Mammary epithelial cell (primary cell): ENCODE measurements at regions not wholly inside any gene's neighbourhood (a gene's known extent, or its start where the extent isn't known, plus 50 kb on each side); places are given as distances from the start of the nearest gene placed in this dataset.

ENCODE experiments used
- EZH2 ChIP-seq: IDR thresholded peaks from 2 replicates; pipeline ENCODE4 v1.6.1; 2012; ENCODE audit warnings: low read length, inconsistent platforms, borderline replicate concordance
- TF ChIP-seq, protein P1 (sequence below), 2 donors: IDR thresholded peaks in 1 of 2; conservative IDR thresholded peaks in 1 of 2; 2 replicates each; pipeline ENCODE4 v1.5.1; 2011 to 2012; ENCODE audit warnings: inconsistent platforms in 2 of 2, low read length in 2 of 2, mild to moderate bottlenecking in 2 of 2, control low read depth in 1 of 2, low read depth in 1 of 2; ENCODE audit not compliant: insufficient read depth in 1 of 2; ENCODE audit errors: extremely low read depth in 1 of 2

DNA sequence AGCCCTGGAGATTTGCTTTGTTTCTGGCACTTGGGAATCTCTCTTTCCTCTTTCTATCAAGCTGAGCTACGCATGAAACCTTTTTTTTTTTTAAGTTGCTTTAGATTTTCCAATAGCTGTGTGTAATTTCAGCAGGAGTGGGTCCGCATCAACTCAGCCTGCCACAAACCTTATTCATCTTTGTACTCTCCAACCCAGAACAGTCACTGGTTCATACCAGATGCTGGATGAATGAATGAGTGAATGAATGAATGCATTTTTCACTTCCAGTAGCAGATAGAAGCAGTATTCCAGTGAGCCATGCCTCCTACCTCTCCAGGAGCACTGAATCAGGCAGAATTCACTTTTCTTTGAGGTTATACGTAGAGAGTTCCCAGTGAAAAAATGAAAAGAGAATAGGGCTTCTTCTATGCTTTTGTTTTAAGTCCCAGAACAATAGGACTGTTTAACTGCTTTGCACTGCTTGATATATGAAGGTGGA lies 221.1 kb downstream of the TM9SF2 start:
- TF ChIP-seq EZH2 = no peak
- TF ChIP-seq, protein P1, sequence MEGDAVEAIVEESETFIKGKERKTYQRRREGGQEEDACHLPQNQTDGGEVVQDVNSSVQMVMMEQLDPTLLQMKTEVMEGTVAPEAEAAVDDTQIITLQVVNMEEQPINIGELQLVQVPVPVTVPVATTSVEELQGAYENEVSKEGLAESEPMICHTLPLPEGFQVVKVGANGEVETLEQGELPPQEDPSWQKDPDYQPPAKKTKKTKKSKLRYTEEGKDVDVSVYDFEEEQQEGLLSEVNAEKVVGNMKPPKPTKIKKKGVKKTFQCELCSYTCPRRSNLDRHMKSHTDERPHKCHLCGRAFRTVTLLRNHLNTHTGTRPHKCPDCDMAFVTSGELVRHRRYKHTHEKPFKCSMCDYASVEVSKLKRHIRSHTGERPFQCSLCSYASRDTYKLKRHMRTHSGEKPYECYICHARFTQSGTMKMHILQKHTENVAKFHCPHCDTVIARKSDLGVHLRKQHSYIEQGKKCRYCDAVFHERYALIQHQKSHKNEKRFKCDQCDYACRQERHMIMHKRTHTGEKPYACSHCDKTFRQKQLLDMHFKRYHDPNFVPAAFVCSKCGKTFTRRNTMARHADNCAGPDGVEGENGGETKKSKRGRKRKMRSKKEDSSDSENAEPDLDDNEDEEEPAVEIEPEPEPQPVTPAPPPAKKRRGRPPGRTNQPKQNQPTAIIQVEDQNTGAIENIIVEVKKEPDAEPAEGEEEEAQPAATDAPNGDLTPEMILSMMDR (conservative IDR thresholded peaks at IDR 0.05 in 1 of 2, IDR thresholded peaks at IDR 0.05 in 1 of 2; ENCODE audit: extremely low read depth in 1 of 2, insufficient read depth in 1 of 2, low read depth in 1 of 2, low read length in 2 of 2) = no peak
